ENCODE measurements at regions not wholly inside any gene's neighbourhood (a gene's known extent, or its start where the extent isn't known, plus 50 kb on each side); places are given as distances from the start of the nearest gene placed in this dataset.
A peak's percentile ranks its signal among the peaks of the same experiment; 100 is the strongest.
"Not testable (repeated sequence)": the region's sequence is repeated elsewhere in the genome, so short reads cannot be mapped to it uniquely, and the experiment has no call there.

- H3K4me3 ChIP-seq (ENCODE audit: control insufficient read depth, low read depth, low read length) = no peak overlapping the region
- DNase-seq (ENCODE audit: low read depth) = no peak
- no peak for TF ChIP-seq CTCF (IDR thresholded peaks at IDR 0.05; ENCODE audit: control insufficient read depth, insufficient read depth, low read depth, low read length, missing control alignments)
Observed at GRCh38 chr13:30545320-30545719, 72.4 kb upstream of the USPL1 start.

- H3K4me3 ChIP-seq (ENCODE audit: control insufficient read depth, low read depth, low read length); DNase-seq (ENCODE audit: low read depth): not testable (repeated sequence)
Observed at GRCh38 chr13:30548046-30548445, 69.7 kb upstream of the USPL1 start.

GRCh38 chr13:30551189-30551588 lies 66.5 kb upstream of the USPL1 start:
- DNase-seq (ENCODE audit: low read depth) = peak; percentile 7
- TF ChIP-seq CTCF (IDR thresholded peaks at IDR 0.05; ENCODE audit: control insufficient read depth, insufficient read depth, low read depth, low read length, missing control alignments) = peak; percentile 43

GRCh38 chr13:30552567-30552966 lies 65.2 kb upstream of the USPL1 start:
- no peak for TF ChIP-seq CTCF (IDR thresholded peaks at IDR 0.05; ENCODE audit: control insufficient read depth, insufficient read depth, low read depth, low read length, missing control alignments)
- no peak for DNase-seq (ENCODE audit: low read depth)
- H3K4me3 ChIP-seq (ENCODE audit: control insufficient read depth, low read depth, low read length) = no peak overlapping the region

More at GRCh38 chr13:30551189-30551588, 66.5 kb upstream of the USPL1 start:
- H3K4me3 ChIP-seq (ENCODE audit: control insufficient read depth, low read depth, low read length) = no peak overlapping the region

GRCh38 chr13:30559274-30559673 lies 58.4 kb upstream of the USPL1 start:
- DNase-seq (ENCODE audit: low read depth) = no peak

GRCh38 chr13:30560212-30560611 lies 57.5 kb upstream of the USPL1 start:
- DNase-seq (ENCODE audit: low read depth) = no peak

More at GRCh38 chr13:30559274-30559673, 58.4 kb upstream of the USPL1 start:
- no peak for TF ChIP-seq CTCF (IDR thresholded peaks at IDR 0.05; ENCODE audit: control insufficient read depth, insufficient read depth, low read depth, low read length, missing control alignments)
- H3K4me3 ChIP-seq (ENCODE audit: control insufficient read depth, low read depth, low read length) = no peak overlapping the region

GRCh38 chr13:30561511-30561910 lies 56.2 kb upstream of the USPL1 start:
- no peak overlapping the region for H3K4me3 ChIP-seq (ENCODE audit: control insufficient read depth, low read depth, low read length)
- no peak for TF ChIP-seq CTCF (IDR thresholded peaks at IDR 0.05; ENCODE audit: control insufficient read depth, insufficient read depth, low read depth, low read length, missing control alignments)
- no peak for DNase-seq (ENCODE audit: low read depth)

More at GRCh38 chr13:30560212-30560611, 57.5 kb upstream of the USPL1 start:
- H3K4me3 ChIP-seq (ENCODE audit: control insufficient read depth, low read depth, low read length) = no peak overlapping the region
- TF ChIP-seq CTCF (IDR thresholded peaks at IDR 0.05; ENCODE audit: control insufficient read depth, insufficient read depth, low read depth, low read length, missing control alignments) = no peak

Data from AG09309 (cell line).